ENCODE measurements at regions not wholly inside any gene's neighbourhood (a gene's known extent, or its start where the extent isn't known, plus 50 kb on each side); places are given as distances from the start of the nearest gene placed in this dataset.

GRCh38 chr16:48969611-48970010, 312.0 kb downstream of the CBLN1 start:
- Histone ChIP-seq H3K4me3 (ENCODE audit: low read length in 2 of 2) (no peak overlapping the region), H3K36me3 (ENCODE audit: control insufficient read depth in 1 of 2, insufficient read depth in 2 of 2, low read length in 1 of 2) (no peaks in the 10 kb centered on the region), H3K4me1 (ENCODE audit: control insufficient read depth in 1 of 2, insufficient read depth in 2 of 2, low read length in 2 of 2) (no peaks in the 10 kb centered on the region), H3K27ac (ENCODE audit: low read depth in 1 of 2, low read length in 2 of 2) (no peak overlapping the region), H3K27me3 (ENCODE audit: control insufficient read depth in 1 of 2, insufficient read depth in 2 of 2, low read length in 1 of 2) (no peaks in the 10 kb centered on the region), H3K9me3 (ENCODE audit: control insufficient read depth, low read length) (no peaks in the 10 kb centered on the region)
- DNase-seq, result no peak
- intact Hi-C loops (cut with DNase I), result no loop called here
- no peak for ATAC-seq (ENCODE audit: low FRiP score)
- WGBS, 2 donors, result 79 to 83% methylated on average over 4 of the region's 4 CpGs

DNA sequence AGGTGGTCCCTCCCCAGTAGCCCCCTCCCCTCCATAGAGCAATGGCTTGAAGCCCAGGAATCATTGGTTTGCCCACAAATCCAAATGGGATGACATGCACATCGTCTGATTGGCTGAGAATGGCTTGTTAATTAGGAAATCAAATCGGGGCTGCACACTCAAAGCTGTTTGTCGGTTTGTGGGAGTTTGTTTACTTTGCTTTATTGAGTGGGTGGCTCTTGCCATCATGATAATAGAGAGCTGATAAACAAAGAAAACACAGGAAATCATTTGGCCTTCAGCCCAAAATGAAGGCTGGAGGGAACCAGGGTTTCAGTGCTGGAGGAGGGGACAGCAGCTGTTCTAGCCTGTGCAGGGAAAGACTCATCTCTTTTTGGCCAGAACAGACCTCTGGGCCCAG, 316.3 kb downstream of the CBLN1 start:
- H3K4me1 ChIP-seq (ENCODE audit: control insufficient read depth in 1 of 2, insufficient read depth in 2 of 2, low read length in 2 of 2), result no peaks in the 10 kb centered on the region
- intact Hi-C loops (cut with DNase I), result no loop called here
- no peaks in the 10 kb centered on the region for H3K27me3 ChIP-seq (ENCODE audit: control insufficient read depth in 1 of 2, insufficient read depth in 2 of 2, low read length in 1 of 2)
- no peak overlapping the region for H3K4me3 ChIP-seq (ENCODE audit: low read length in 2 of 2)
- H3K9me3 ChIP-seq (ENCODE audit: control insufficient read depth, low read length), result no peaks in the 10 kb centered on the region
- no peak for DNase-seq
- 36 to 41% methylated on average over 3 of the region's 3 CpGs for WGBS, 2 donors
- no peak overlapping the region for H3K27ac ChIP-seq (ENCODE audit: low read depth in 1 of 2, low read length in 2 of 2)
- no peak for ATAC-seq (ENCODE audit: low FRiP score)
- no peaks in the 10 kb centered on the region for H3K36me3 ChIP-seq (ENCODE audit: control insufficient read depth in 1 of 2, insufficient read depth in 2 of 2, low read length in 1 of 2)

DNA sequence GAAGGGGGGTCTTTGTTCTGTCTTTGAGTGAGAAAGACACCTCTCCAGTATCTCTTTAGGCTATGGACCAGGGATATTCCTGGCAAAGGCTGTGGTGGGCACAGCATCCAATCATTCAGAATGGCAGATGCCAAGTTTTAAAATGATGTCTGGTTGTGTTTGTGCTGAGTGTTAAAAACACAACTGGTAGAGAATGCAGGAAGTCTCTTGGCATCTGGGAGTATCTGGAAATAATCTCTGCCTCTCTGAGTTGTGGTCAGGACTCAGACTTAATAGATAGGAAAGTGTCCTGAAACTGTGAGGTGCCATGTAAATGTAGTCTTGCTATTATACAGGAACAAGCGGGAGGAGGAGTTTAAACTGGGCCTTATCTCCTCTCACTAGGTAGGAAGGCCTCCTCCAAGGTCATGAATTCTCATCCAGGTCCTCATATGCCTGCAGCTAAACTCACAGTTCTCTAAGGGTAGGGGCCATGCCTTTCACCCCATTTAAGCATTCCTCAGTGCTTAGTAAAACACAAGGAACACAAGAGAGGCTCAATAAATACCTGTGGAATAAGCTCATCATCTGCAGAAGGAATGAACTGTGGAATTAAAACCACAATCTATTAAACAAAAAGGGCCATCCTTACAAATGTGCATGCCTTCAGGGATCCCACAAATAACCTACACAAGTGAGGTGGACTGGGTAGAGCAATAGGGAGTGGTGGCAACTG, 317.6 kb downstream of the CBLN1 start:
- Histone ChIP-seq H3K27ac (ENCODE audit: low read depth in 1 of 2, low read length in 2 of 2) (no peak overlapping the region), H3K4me3 (ENCODE audit: low read length in 2 of 2) (no peak overlapping the region), H3K27me3 (ENCODE audit: control insufficient read depth in 1 of 2, insufficient read depth in 2 of 2, low read length in 1 of 2) (no peaks in the 10 kb centered on the region), H3K4me1 (ENCODE audit: control insufficient read depth in 1 of 2, insufficient read depth in 2 of 2, low read length in 2 of 2) (no peaks in the 10 kb centered on the region), H3K9me3 (ENCODE audit: control insufficient read depth, low read length) (no peaks in the 10 kb centered on the region), H3K36me3 (ENCODE audit: control insufficient read depth in 1 of 2, insufficient read depth in 2 of 2, low read length in 1 of 2) (no peaks in the 10 kb centered on the region)
- 87 to 92% methylated on average over 1 of the region's 1 CpG for WGBS, 2 donors
- intact Hi-C loops (cut with DNase I), result no loop called here
- ATAC-seq (ENCODE audit: low FRiP score), result no peak
- DNase-seq, result no peak

DNA sequence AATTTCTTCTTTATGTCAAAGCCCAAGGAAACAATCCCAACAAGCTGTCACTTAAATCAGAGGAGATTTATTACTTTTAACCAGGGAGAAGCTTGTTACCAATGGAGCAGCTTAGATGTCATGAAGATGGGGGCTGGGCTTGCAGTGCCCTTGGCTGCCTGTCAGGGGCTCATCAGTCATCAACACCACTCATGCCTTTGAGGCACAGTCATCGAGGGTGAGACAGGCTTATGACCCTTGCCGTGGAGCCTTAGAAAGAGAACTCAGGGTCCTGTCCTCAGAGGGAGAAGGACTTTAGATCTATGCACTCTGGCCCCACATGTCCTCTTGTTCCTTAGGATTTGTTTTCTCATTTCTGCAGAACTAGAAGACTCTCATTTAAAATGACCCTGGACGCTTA, 318.3 kb downstream of the CBLN1 start:
- ATAC-seq (ENCODE audit: low FRiP score) (no peak), DNase-seq (no peak)
- 11 to 22% methylated on average over 3 of the region's 3 CpGs for whole genome bisulfite sequencing, 2 donors
- Histone ChIP-seq H3K9me3 (ENCODE audit: control insufficient read depth, low read length) (no peaks in the 10 kb centered on the region), H3K4me3 (ENCODE audit: low read length in 2 of 2) (no peak overlapping the region), H3K4me1 (ENCODE audit: control insufficient read depth in 1 of 2, insufficient read depth in 2 of 2, low read length in 2 of 2) (no peaks in the 10 kb centered on the region), H3K27ac (ENCODE audit: low read depth in 1 of 2, low read length in 2 of 2) (no peak overlapping the region), H3K27me3 (ENCODE audit: control insufficient read depth in 1 of 2, insufficient read depth in 2 of 2, low read length in 1 of 2) (no peaks in the 10 kb centered on the region), H3K36me3 (ENCODE audit: control insufficient read depth in 1 of 2, insufficient read depth in 2 of 2, low read length in 1 of 2) (no peaks in the 10 kb centered on the region)
- intact Hi-C loops (cut with DNase I), result no loop called here

DNA sequence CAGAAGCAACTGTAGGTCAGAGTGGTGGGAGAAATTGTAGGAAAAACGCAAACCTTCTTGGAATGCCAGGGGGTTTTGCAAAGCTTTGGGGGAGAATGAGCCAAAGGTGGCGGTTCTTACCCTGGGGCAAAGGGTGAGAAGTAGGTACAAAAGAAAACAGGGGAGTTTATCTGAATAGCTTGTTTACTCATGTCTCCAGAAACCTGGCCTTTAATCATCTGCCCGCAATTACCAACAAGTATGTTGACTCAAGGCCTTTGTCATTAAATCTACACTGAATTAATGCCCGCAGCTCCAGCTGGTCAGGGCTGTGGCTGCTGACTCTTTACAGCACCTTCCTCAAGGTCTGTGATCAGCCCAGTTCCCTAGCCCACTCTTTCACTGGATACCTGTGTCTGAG, 320.1 kb downstream of the CBLN1 start:
- ATAC-seq (ENCODE audit: low FRiP score), result no peak
- 80 to 83% methylated on average over 4 of the region's 4 CpGs for WGBS, 2 donors
- H3K9me3 ChIP-seq (ENCODE audit: control insufficient read depth, low read length), result no peaks in the 10 kb centered on the region

DNA sequence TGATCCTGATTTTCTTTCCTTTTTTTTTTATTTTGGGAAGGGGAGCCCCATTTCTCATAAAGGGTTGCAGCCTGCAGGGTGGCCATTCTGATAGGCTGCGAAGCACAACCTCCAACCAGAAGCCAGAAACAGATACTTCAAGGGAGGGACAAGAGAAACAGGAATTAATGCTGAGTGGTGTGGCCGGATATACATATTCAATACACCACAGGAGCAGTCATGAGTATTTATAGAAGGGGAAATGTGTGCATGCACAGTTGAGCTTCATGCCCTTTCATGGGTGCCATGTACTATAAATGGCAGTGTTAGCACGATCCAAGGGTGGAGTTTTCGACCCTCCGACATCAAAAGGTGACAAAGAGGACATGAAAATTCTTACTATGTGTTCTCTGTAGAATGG, 320.8 kb downstream of the CBLN1 start:
- no peak overlapping the region for H3K27ac ChIP-seq (ENCODE audit: low read depth in 1 of 2, low read length in 2 of 2)
- ATAC-seq (ENCODE audit: low FRiP score) (no peak), DNase-seq (no peak)
- H3K9me3 ChIP-seq (ENCODE audit: control insufficient read depth, low read length), result no peaks in the 10 kb centered on the region
- 82 to 84% methylated on average over 5 of the region's 5 CpGs for WGBS, 2 donors
- intact Hi-C loops (cut with DNase I), result no loop called here
- H3K27me3 ChIP-seq (ENCODE audit: control insufficient read depth in 1 of 2, insufficient read depth in 2 of 2, low read length in 1 of 2), result no peaks in the 10 kb centered on the region
- H3K4me1 ChIP-seq (ENCODE audit: control insufficient read depth in 1 of 2, insufficient read depth in 2 of 2, low read length in 2 of 2), result no peaks in the 10 kb centered on the region
- no peaks in the 10 kb centered on the region for H3K36me3 ChIP-seq (ENCODE audit: control insufficient read depth in 1 of 2, insufficient read depth in 2 of 2, low read length in 1 of 2)
- no peak overlapping the region for H3K4me3 ChIP-seq (ENCODE audit: low read length in 2 of 2)

More for the DNA sequence above, 320.1 kb downstream of the CBLN1 start:
- no peaks in the 10 kb centered on the region for H3K36me3 ChIP-seq (ENCODE audit: control insufficient read depth in 1 of 2, insufficient read depth in 2 of 2, low read length in 1 of 2)
- no peaks in the 10 kb centered on the region for H3K27me3 ChIP-seq (ENCODE audit: control insufficient read depth in 1 of 2, insufficient read depth in 2 of 2, low read length in 1 of 2)
- no peaks in the 10 kb centered on the region for H3K4me1 ChIP-seq (ENCODE audit: control insufficient read depth in 1 of 2, insufficient read depth in 2 of 2, low read length in 2 of 2)
- no peak for DNase-seq
- H3K27ac ChIP-seq (ENCODE audit: low read depth in 1 of 2, low read length in 2 of 2), result no peak overlapping the region
- H3K4me3 ChIP-seq (ENCODE audit: low read length in 2 of 2), result no peak overlapping the region
- intact Hi-C loops (cut with DNase I), result no loop called here

DNA sequence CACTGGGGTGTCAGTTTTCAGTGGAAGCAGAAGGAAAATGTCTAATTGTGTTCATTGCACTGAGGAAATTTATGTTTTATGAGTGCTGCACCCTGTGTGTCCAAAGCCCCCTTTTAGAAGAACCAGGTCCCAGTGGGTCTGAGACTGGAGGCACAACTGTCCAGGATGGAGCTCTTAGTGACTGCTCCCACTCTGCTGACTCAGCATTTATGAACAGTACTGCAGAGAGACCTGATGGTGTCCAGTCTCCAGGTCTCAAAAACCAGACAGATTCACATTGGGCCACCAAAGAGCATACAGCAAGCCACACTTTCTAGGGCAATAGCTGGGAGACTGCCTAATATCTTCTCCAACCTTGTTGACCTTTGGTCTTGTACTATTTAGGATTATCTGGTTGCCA, 321.9 kb downstream of the CBLN1 start:
- no peaks in the 10 kb centered on the region for H3K4me1 ChIP-seq (ENCODE audit: control insufficient read depth in 1 of 2, insufficient read depth in 2 of 2, low read length in 2 of 2)
- no peaks in the 10 kb centered on the region for H3K36me3 ChIP-seq (ENCODE audit: control insufficient read depth in 1 of 2, insufficient read depth in 2 of 2, low read length in 1 of 2)
- intact Hi-C loops (cut with DNase I), result no loop called here
- no peak overlapping the region for H3K4me3 ChIP-seq (ENCODE audit: low read length in 2 of 2)
- ATAC-seq (ENCODE audit: low FRiP score), result no peak
- H3K27ac ChIP-seq (ENCODE audit: low read depth in 1 of 2, low read length in 2 of 2), result no peak overlapping the region
- H3K27me3 ChIP-seq (ENCODE audit: control insufficient read depth in 1 of 2, insufficient read depth in 2 of 2, low read length in 1 of 2), result no peaks in the 10 kb centered on the region
- no peak for DNase-seq
- H3K9me3 ChIP-seq (ENCODE audit: control insufficient read depth, low read length), result no peaks in the 10 kb centered on the region

DNA sequence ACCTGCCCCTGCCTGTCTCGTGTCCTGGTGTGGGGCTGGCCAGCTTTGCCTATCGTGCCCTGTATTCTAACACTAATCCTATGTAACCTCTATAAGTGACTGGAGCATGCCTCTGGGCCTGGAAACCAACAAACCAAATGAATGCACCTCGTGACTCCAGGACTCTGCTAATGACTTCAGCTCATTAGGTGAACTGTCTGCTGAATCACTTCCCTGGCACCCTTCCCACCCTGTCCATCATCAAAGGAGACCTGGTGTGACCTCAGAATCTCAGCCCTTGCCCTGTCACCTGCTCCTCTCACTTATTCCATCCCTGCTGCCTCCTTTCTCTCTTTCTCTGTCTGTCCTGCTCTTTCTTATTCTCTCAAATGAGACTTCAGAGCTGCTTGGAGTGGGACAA, 322.4 kb downstream of the CBLN1 start:
- intact Hi-C loops (cut with DNase I), result no loop called here
- DNase-seq (no peak), ATAC-seq (ENCODE audit: low FRiP score) (no peak)
- H3K4me3 ChIP-seq (ENCODE audit: low read length in 2 of 2), result no peak overlapping the region
- no peak overlapping the region for H3K27ac ChIP-seq (ENCODE audit: low read depth in 1 of 2, low read length in 2 of 2)
- no peaks in the 10 kb centered on the region for H3K4me1 ChIP-seq (ENCODE audit: control insufficient read depth in 1 of 2, insufficient read depth in 2 of 2, low read length in 2 of 2)
- no peaks in the 10 kb centered on the region for H3K27me3 ChIP-seq (ENCODE audit: control insufficient read depth in 1 of 2, insufficient read depth in 2 of 2, low read length in 1 of 2)
- H3K36me3 ChIP-seq (ENCODE audit: control insufficient read depth in 1 of 2, insufficient read depth in 2 of 2, low read length in 1 of 2), result no peaks in the 10 kb centered on the region
- 61 to 76% methylated on average over 3 of the region's 3 CpGs for WGBS, 2 donors
- no peaks in the 10 kb centered on the region for H3K9me3 ChIP-seq (ENCODE audit: control insufficient read depth, low read length)

GRCh38 chr16:48958681-48959080, 323.0 kb downstream of the CBLN1 start:
- DNase-seq, result no peak
- Histone ChIP-seq H3K4me3 (ENCODE audit: low read length in 2 of 2) (no peak overlapping the region), H3K9me3 (ENCODE audit: control insufficient read depth, low read length) (no peaks in the 10 kb centered on the region), H3K36me3 (ENCODE audit: control insufficient read depth in 1 of 2, insufficient read depth in 2 of 2, low read length in 1 of 2) (no peaks in the 10 kb centered on the region), H3K27ac (ENCODE audit: low read depth in 1 of 2, low read length in 2 of 2) (no peak overlapping the region), H3K27me3 (ENCODE audit: control insufficient read depth in 1 of 2, insufficient read depth in 2 of 2, low read length in 1 of 2) (no peaks in the 10 kb centered on the region), H3K4me1 (ENCODE audit: control insufficient read depth in 1 of 2, insufficient read depth in 2 of 2, low read length in 2 of 2) (no peaks in the 10 kb centered on the region)
- ATAC-seq (ENCODE audit: low FRiP score), result no peak
- 75 to 81% methylated on average over 5 of the region's 5 CpGs for WGBS, 2 donors
- intact Hi-C loops (cut with DNase I), result no loop called here

All from aorta (tissue), 5 donors.